Type B pancreatic cell (in vitro differentiated cells): ENCODE measurements at regions not wholly inside any gene's neighbourhood (a gene's known extent, or its start where the extent isn't known, plus 50 kb on each side); places are given as distances from the start of the nearest gene placed in this dataset.

ENCODE experiments used
- DNase-seq: peaks from one replicate; pipeline ENCODE4 v3.0.0; 2021; ENCODE audit warnings: mixed read lengths; ENCODE audit not compliant: unreplicated experiment; ENCODE audit errors: extremely low spot score
- H3K27ac Mint-ChIP-seq: 2 replicates; pipeline ENCODE4 v1.8.0; 2021; ENCODE audit warnings: mild to moderate bottlenecking, mixed read lengths
- H3K27me3 Mint-ChIP-seq: 2 replicates; pipeline ENCODE4 v1.8.0; 2021; ENCODE audit warnings: mixed read lengths
- H3K36me3 Mint-ChIP-seq: 2 replicates; pipeline ENCODE4 v1.8.0; 2021; ENCODE audit warnings: mixed read lengths
- H3K4me1 Mint-ChIP-seq: one replicate; pipeline ENCODE4 v1.8.0; 2021; ENCODE audit warnings: mixed read lengths; ENCODE audit not compliant: unreplicated experiment
- H3K4me3 Mint-ChIP-seq: 2 replicates; pipeline ENCODE4 v1.8.0; 2021; ENCODE audit warnings: mild to moderate bottlenecking, mixed read lengths
- H3K9me3 Mint-ChIP-seq: 2 replicates; pipeline ENCODE4 v1.8.0; 2021; ENCODE audit warnings: mixed read lengths
- TF ChIP-seq, protein P1 (sequence below): fragments of 200-600 bp; sonication (generic); conservative IDR thresholded peaks from 2 replicates; pipeline ENCODE4 v1.5.0; 2021; ENCODE audit warnings: antibody characterized with exemption, mild to moderate bottlenecking

DNA sequence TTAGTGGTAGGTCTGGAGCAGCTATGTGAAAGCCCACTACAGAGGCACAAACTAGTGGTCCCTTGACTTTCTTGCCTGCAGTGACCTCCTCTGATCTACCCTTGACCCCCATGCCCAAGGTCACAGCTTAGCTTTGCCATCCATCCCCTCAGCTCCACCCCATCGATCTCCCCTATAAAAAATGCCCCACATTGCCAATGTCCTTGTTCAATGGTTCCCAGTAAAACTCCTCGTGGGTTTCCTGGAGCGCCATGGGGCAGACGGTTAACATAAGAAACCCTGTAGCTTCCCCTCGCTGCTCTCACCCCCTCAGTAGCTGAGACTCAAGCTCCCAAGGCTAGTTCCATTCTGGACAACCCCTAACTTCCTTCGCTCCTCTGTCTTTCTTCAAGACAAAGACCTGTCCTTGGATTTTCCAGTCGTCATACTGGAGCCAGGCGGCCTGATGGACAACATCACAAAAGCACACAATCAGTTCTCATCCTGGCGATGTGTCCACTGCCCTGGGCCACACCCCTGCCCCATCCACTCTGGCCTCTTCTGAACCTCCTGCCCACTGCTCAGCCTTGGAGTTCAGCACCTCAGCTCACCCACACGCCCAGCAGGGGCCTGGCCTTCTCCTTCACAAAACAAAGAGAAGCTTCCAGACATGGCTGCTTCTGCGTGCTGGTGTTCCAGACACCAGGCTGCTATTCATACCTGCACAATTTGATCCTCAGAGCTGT lies 1429.3 kb downstream of the BRD1 start:
- DNase-seq = no peak
- Mint-ChIP-seq H3K27ac (no peak overlapping the region), H3K27me3 (peaks cover 9% of the 10 kb centered on the region), H3K4me1 (no peaks in the 10 kb centered on the region), H3K36me3 (no peaks in the 10 kb centered on the region), H3K9me3 (no peaks in the 10 kb centered on the region), H3K4me3 (no peak overlapping the region)
- TF ChIP-seq, protein P1, sequence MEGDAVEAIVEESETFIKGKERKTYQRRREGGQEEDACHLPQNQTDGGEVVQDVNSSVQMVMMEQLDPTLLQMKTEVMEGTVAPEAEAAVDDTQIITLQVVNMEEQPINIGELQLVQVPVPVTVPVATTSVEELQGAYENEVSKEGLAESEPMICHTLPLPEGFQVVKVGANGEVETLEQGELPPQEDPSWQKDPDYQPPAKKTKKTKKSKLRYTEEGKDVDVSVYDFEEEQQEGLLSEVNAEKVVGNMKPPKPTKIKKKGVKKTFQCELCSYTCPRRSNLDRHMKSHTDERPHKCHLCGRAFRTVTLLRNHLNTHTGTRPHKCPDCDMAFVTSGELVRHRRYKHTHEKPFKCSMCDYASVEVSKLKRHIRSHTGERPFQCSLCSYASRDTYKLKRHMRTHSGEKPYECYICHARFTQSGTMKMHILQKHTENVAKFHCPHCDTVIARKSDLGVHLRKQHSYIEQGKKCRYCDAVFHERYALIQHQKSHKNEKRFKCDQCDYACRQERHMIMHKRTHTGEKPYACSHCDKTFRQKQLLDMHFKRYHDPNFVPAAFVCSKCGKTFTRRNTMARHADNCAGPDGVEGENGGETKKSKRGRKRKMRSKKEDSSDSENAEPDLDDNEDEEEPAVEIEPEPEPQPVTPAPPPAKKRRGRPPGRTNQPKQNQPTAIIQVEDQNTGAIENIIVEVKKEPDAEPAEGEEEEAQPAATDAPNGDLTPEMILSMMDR = no peak

GRCh38 chr22:48397531-48398180 lies 1430.0 kb downstream of the BRD1 start:
- no peaks in the 10 kb centered on the region for H3K4me1 Mint-ChIP-seq
- no peaks in the 10 kb centered on the region for H3K36me3 Mint-ChIP-seq
- DNase-seq = no peak
- H3K9me3 Mint-ChIP-seq = no peaks in the 10 kb centered on the region
- H3K27me3 Mint-ChIP-seq = peaks cover 9% of the 10 kb centered on the region
- H3K4me3 Mint-ChIP-seq = no peak overlapping the region
- TF ChIP-seq, protein P1 = no peak
- H3K27ac Mint-ChIP-seq = no peak overlapping the region

DNA sequence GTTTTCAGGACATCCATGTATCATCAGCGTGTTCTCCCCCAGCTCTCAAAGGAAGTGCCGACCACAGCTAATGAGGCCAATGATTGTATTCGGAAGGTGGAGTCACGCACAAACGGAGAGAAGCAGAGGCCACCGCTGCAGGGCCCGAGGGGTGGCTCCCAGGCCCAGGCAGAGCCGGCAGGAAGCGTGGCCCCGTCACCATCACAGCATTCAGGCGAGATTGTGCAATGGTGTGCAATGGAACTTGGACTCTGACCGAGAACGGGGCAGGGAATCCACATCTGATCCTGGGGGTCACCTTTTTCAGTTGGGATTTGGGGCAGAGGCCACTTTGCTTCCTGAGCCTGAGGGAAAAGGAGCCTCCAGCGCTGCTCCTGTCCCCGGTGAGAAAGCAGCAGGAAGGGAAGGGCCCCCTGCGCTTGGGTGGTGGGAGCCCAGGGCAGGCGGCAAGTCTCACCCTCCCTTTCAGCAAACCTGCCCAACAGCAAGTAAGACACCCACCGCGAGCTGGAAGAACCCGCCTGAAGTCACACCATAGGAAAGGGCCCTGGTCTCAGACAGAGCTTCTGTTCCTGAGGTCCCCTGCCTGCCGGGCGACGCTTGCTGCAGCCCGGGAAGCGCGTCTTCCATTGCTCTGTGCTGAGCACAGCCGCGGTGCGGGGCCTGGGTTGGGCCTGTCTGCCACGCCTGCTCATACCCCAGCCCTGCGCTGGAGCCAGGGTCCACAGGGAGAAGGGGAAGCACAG lies 1430.7 kb downstream of the BRD1 start:
- TF ChIP-seq, protein P1 = no peak
- no peak overlapping the region for H3K4me3 Mint-ChIP-seq
- no peak for DNase-seq
- H3K4me1 Mint-ChIP-seq = no peaks in the 10 kb centered on the region
- peaks cover 13% of the 10 kb centered on the region for H3K27me3 Mint-ChIP-seq
- H3K9me3 Mint-ChIP-seq = no peaks in the 10 kb centered on the region
- no peaks in the 10 kb centered on the region for H3K36me3 Mint-ChIP-seq
- H3K27ac Mint-ChIP-seq = no peak overlapping the region

DNA sequence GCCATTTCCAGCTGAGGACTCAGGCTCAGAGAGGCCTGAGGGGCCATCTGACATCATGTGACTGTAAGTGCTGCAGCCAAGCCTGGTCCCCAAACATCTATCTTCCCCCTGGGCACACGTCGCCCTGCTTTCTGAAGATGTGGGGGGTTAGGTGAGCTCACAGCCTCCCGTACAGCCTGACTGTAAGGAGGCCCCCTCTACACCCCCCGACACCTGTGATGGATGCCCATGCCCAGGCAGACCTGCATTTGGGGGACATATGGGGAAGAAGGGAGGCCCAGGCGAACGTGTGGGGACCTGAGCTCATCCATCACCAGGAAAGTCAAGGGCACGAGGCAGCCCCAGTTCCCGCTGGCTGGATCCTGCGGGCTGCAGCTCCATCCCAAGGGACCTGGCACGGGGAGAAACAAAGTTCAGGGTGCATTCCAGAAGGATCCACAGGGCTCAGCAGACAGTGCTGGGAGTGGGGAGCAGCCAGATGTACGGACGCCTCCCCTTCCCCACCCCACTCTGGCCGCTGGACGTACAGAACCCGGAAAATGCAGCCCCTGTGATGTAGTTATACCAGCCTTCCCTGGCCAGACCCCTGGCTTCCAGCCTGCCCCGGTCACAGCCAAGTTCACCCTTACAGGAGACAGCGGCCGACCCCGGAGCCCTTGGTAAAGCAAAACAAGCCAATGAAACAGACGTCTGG lies 1431.4 kb downstream of the BRD1 start:
- peaks cover 18% of the 10 kb centered on the region for H3K27me3 Mint-ChIP-seq
- TF ChIP-seq, protein P1 = no peak
- no peaks in the 10 kb centered on the region for H3K4me1 Mint-ChIP-seq
- H3K27ac Mint-ChIP-seq = no peak overlapping the region
- no peaks in the 10 kb centered on the region for H3K9me3 Mint-ChIP-seq
- H3K36me3 Mint-ChIP-seq = no peaks in the 10 kb centered on the region
- H3K4me3 Mint-ChIP-seq = no peak overlapping the region
- peak; percentile 51 for DNase-seq

DNA sequence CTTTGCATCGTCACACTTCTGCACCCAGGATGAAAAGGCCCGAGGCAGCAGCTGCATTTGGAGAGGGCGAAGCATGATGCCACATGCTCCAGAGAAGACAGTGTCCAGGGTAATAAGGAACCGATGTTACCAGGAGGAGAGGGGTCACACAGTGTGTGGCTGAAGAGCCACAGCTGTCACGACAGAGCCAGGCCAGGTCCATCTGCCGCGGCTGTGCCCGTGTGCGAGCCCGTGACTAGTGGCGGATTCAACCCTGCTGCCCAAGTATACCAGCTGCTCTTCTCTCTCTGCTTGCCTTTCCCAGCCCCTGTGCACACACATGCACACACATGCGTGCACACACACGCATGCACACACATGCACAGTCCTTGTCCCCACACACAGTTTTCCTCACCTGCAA lies 1432.5 kb downstream of the BRD1 start:
- H3K36me3 Mint-ChIP-seq = no peaks in the 10 kb centered on the region
- peaks cover 26% of the 10 kb centered on the region for H3K27me3 Mint-ChIP-seq
- no peaks in the 10 kb centered on the region for H3K9me3 Mint-ChIP-seq
- no peak overlapping the region for H3K4me3 Mint-ChIP-seq
- H3K27ac Mint-ChIP-seq = no peak overlapping the region
- DNase-seq = no peak
- H3K4me1 Mint-ChIP-seq = no peaks in the 10 kb centered on the region
- TF ChIP-seq, protein P1 = no peak
